Uterus (tissue), 3 donors: ENCODE measurements at regions not wholly inside any gene's neighbourhood (a gene's known extent, or its start where the extent isn't known, plus 50 kb on each side); places are given as distances from the start of the nearest gene placed in this dataset.
"Not testable (repeated sequence)": the region's sequence is repeated elsewhere in the genome, so short reads cannot be mapped to it uniquely, and the experiment has no call there.

Source experiments
- DNase-seq, 2 donors: peaks; one replicate each; pipeline ENCODE4 v3.0.0-alpha.2; 2019 to 2020
- H3K27ac ChIP-seq, 2 donors: fragments of 200-600 bp; sonication (generic); 1 replicate in 1 of 2; 2 replicates in 1 of 2; pipeline ENCODE4 v1.5.1; 2016 to 2018
- H3K27me3 ChIP-seq, 2 donors: fragments of 200-600 bp; sonication (generic); one replicate each; pipeline ENCODE4 v1.5.1; 2018 to 2019; ENCODE audit warnings: control low read depth in 1 of 2
- H3K36me3 ChIP-seq, 2 donors: fragments of 200-600 bp; sonication (generic); one replicate each; pipeline ENCODE4 v1.5.1; 2019; ENCODE audit warnings: control low read depth in 1 of 2
- H3K4me1 ChIP-seq, 2 donors: fragments of 200-600 bp; sonication (generic); one replicate each; pipeline ENCODE4 v1.5.1; 2018 to 2019; ENCODE audit warnings: control low read depth in 1 of 2
- H3K4me3 ChIP-seq, 2 donors: fragments of 200-600 bp; sonication (generic); 1 replicate in 1 of 2; 2 replicates in 1 of 2; pipeline ENCODE4 v1.5.1; 2018 to 2019; ENCODE audit warnings: mild to moderate bottlenecking in 1 of 2
- H3K9me3 ChIP-seq, 2 donors: fragments of 200-600 bp; sonication (generic); one replicate each; pipeline ENCODE4 v1.5.1; 2019; ENCODE audit warnings: control low read depth in 1 of 2
- CTCF ChIP-seq, 4 experiments: fragments of 200-600 bp in 2 of 4; fragments of 450-650 bp in 2 of 4; sonication (generic) in 2 of 4; IDR thresholded peaks; one replicate each; pipeline ENCODE4 v1.5.1; 2016 to 2019; ENCODE audit warnings: antibody characterized with exemption in 4 of 4, mild to moderate bottlenecking in 2 of 4, moderate library complexity in 1 of 4
- POLR2A ChIP-seq, 2 donors: fragments of 450-650 bp; IDR thresholded peaks; one replicate each; pipeline ENCODE4 v1.6.1; 2016; ENCODE audit warnings: antibody characterized with exemption in 2 of 2, mild to moderate bottlenecking in 1 of 2, moderate library complexity in 1 of 2
- intact Hi-C: fragments of 100-400 bp; cut with DNase I; formaldehyde crosslinking; loops from one replicate; pipeline ENCODE4 v1.15.1; 2023; ENCODE audit warnings: low total_unique reads
- donor health status: DM: yes; HTN: yes; CAD: no.

DNA sequence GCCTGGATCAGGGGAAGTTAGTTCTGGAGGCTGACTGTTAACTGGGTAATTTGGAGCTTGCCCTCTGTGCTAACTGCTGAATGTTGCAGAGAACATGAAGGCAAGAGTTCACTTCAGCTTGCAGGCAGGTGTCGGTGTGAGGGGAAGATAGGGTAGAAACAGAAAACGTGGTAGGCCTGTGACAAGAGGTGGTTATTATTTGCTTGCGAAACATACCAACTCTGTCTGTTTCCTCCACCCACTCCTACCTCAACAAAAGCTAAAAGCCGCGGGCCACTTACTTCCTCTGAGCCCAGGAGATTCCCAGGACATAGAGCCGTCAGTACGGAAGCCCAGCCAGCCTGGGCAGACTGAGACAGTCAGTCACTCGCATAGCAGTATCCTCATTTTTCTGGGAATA is 119.2 kb upstream of the ABCC4 start:
- TF ChIP-seq POLR2A (IDR thresholded peaks at IDR 0.05) = no peak
- intact Hi-C loops = no loop called here
- no peak for DNase-seq
- Histone ChIP-seq H3K27me3 (no peaks in the 10 kb centered on the region), H3K36me3 (no peaks in the 10 kb centered on the region), H3K9me3 (no peaks in the 10 kb centered on the region), H3K4me3 (no peak overlapping the region), H3K4me1 (no peaks in the 10 kb centered on the region), H3K27ac (no peak overlapping the region)

GRCh38 chr13:95426631-95427030 is 125.4 kb upstream of the ABCC4 start:
- DNase-seq = no peak
- TF ChIP-seq CTCF (IDR thresholded peaks at IDR 0.05) = no peak
- TF ChIP-seq POLR2A (IDR thresholded peaks at IDR 0.05) = no peak
- Histone ChIP-seq H3K27ac (no peak overlapping the region), H3K9me3 (no peaks in the 10 kb centered on the region), H3K4me3 (no peak overlapping the region), H3K27me3 (no peaks in the 10 kb centered on the region), H3K36me3 (no peaks in the 10 kb centered on the region), H3K4me1 (no peaks in the 10 kb centered on the region)
- intact Hi-C loops = no loop called here

DNA sequence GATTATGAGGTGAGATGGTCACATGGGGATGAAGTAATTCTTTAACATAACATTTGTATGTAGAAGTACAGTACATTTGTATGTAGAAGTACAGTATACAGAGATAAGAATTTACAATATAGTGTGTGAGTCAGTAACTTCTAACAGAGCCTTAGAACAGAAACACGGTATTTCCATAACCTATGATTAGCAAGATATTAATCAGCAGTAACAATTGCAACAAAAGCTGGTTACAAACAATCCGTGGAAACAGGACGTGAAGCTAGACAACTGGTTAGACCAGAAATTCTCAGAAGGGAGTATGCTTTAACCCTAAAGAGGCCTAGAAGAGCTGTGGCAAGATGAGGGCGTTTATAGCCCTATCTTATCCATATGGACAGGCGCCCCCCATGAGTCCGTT is 122.0 kb upstream of the CLDN10 start:
- H3K27me3 ChIP-seq, H3K4me1 ChIP-seq, H3K36me3 ChIP-seq, H3K9me3 ChIP-seq, H3K27ac ChIP-seq, intact Hi-C loops, H3K4me3 ChIP-seq, DNase-seq: not testable (repeated sequence)

DNA sequence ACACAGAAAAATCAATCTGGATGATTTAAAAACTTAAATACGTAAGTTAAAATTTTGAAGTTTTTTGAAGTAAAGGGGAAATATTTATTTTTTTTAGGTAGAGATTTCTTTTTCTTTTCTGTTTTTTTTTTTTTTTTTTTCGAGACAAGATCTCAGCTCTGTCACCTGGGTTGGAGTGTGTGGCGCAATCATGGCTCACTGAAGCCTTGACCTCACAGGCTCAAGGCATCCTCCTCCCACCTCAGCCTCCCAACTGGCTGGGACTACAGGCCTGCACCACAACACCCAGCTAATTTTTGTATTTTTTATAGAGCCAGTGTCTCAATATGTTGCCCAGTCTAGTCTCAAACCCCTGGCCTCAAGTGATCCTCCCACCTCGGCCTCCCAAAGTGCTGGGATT is 120.4 kb upstream of the CLDN10 start:
- Histone ChIP-seq H3K4me3 (no peak overlapping the region), H3K4me1 (no peaks in the 10 kb centered on the region), H3K27me3 (no peaks in the 10 kb centered on the region), H3K27ac (no peak overlapping the region), H3K36me3 (no peaks in the 10 kb centered on the region), H3K9me3 (no peaks in the 10 kb centered on the region)
- DNase-seq = no peak
- intact Hi-C loops = no loop called here
- no peak for TF ChIP-seq POLR2A (IDR thresholded peaks at IDR 0.05)
- TF ChIP-seq CTCF (IDR thresholded peaks at IDR 0.05) = no peak

- Histone ChIP-seq H3K27me3 (no peaks in the 10 kb centered on the region), H3K27ac (no peak overlapping the region), H3K4me3 (no peak overlapping the region), H3K4me1 (no peaks in the 10 kb centered on the region), H3K9me3 (no peaks in the 10 kb centered on the region), H3K36me3 (no peaks in the 10 kb centered on the region)
- TF ChIP-seq CTCF (IDR thresholded peaks at IDR 0.05) (no peak), POLR2A (IDR thresholded peaks at IDR 0.05) (no peak)
- intact Hi-C loops = no loop called here
- no peak for DNase-seq
Observed at GRCh38 chr13:95433537-95433936, 119.0 kb upstream of the CLDN10 start.

DNA sequence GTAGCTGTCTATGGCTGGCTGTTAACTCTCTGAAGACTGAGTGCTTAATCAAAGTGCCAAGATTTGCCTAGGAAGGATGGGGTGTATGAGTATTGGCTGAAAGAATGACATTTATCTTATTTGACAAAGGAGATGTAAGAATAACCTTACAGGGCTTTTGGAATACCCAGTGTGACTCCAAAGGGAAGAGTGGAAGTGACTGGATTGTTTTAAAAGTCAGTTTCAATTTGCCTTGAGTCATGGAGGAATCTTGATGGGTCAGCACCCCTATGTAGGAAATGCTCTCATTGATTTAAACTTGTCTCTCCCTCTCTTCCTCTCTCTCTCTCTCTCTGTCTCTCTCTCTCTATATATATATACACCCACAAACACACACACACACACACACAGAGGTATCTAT is 118.4 kb upstream of the CLDN10 start:
- no peak for DNase-seq
- intact Hi-C loops = no loop called here
- no peak for TF ChIP-seq POLR2A (IDR thresholded peaks at IDR 0.05)
- TF ChIP-seq CTCF (IDR thresholded peaks at IDR 0.05) = no peak
- Histone ChIP-seq H3K4me1 (no peaks in the 10 kb centered on the region), H3K27ac (no peak overlapping the region), H3K9me3 (no peaks in the 10 kb centered on the region), H3K36me3 (no peaks in the 10 kb centered on the region), H3K4me3 (no peak overlapping the region), H3K27me3 (no peaks in the 10 kb centered on the region)
